ENCODE measurements at regions not wholly inside any gene's neighbourhood (a gene's known extent, or its start where the extent isn't known, plus 50 kb on each side); places are given as distances from the start of the nearest gene placed in this dataset.

DNA sequence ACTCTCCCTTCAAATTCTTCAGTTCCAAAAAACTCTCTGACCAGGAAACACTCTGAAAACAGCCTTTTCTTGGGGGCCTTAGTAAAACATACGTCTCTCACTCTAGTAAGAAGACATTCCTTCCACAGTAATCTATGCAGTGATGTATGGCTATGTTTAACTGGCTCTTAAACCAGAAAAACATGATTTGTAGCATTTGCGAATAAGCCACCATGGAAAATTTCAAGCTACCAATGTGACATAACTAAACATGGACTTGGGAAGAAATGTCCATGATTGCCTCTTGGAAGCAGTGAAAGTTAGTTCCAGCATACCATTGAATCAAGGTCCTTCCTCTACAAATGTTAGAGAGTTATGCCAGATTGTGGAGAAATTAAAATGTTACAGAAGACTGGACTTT, 121.5 kb upstream of the ATF7IP start:
- ATAC-seq (no peak), FAIRE-seq (no peak), DNase-seq (ENCODE audit: low spot score) (no peak)
- Histone ChIP-seq H3K9ac (ENCODE audit: insufficient read depth, low read depth, low read length) (no peak overlapping the region), H3K79me2 (ENCODE audit: insufficient read depth, low read length) (no peaks in the 10 kb centered on the region), H3K27me3 (ENCODE audit: control insufficient read depth in 1 of 2, insufficient read depth in 2 of 2, low read length in 2 of 2) (no peaks in the 10 kb centered on the region), H3K4me2 (ENCODE audit: low read depth, low read length) (no peak overlapping the region), H3K36me3 (replicated peaks in 1 of 2; ENCODE audit: control insufficient read depth in 1 of 2, insufficient read depth in 2 of 2, low read length in 2 of 2) (no peaks in the 10 kb centered on the region), H3K27ac (ENCODE audit: extremely low read length, insufficient read depth, low read length) (no peak overlapping the region), H3K4me1 (ENCODE audit: insufficient read depth, low read length) (peaks cover 18% of the 10 kb centered on the region), H3K4me3 (replicated peaks in 1 of 3; ENCODE audit: insufficient read depth in 1 of 3, low read depth in 2 of 3, low read length in 3 of 3) (no peak overlapping the region), H2AFZ (ENCODE audit: low read length) (no peak overlapping the region), H3K9me3 (ENCODE audit: low read length) (peaks cover 5% of the 10 kb centered on the region; the same call in 1 of the 2 replicates), H4K20me1 (ENCODE audit: insufficient read depth, low read length) (no peaks in the 10 kb centered on the region)
- TF ChIP-seq ZNF772 (CRISPR knock-in tag; IDR thresholded peaks at IDR 0.05) (no peak), STAG1 (CRISPR knock-in tag; IDR thresholded peaks at IDR 0.05) (no peak), ZNF253 (CRISPR knock-in tag; IDR thresholded peaks at IDR 0.05; ENCODE audit: borderline replicate concordance) (no peak), PRDM15 (CRISPR knock-in tag; IDR thresholded peaks at IDR 0.05) (no peak), ZNF382 (CRISPR knock-in tag; IDR thresholded peaks at IDR 0.05; ENCODE audit: borderline replicate concordance) (no peak), SP4 (CRISPR knock-in tag; IDR thresholded peaks at IDR 0.05) (no peak)
- TF ChIP-seq, protein P1, sequence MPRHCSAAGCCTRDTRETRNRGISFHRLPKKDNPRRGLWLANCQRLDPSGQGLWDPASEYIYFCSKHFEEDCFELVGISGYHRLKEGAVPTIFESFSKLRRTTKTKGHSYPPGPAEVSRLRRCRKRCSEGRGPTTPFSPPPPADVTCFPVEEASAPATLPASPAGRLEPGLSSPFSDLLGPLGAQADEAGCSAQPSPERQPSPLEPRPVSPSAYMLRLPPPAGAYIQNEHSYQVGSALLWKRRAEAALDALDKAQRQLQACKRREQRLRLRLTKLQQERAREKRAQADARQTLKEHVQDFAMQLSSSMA (CRISPR knock-in tag; IDR thresholded peaks at IDR 0.05): no peak
- TF ChIP-seq, protein P2, sequence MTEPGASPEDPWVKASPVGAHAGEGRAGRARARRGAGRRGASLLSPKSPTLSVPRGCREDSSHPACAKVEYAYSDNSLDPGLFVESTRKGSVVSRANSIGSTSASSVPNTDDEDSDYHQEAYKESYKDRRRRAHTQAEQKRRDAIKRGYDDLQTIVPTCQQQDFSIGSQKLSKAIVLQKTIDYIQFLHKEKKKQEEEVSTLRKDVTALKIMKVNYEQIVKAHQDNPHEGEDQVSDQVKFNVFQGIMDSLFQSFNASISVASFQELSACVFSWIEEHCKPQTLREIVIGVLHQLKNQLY (CRISPR knock-in tag; IDR thresholded peaks at IDR 0.05): no peak
- no TSS peak for BruUV-seq (replicated peaks)
- ChIA-PET CTCF (ENCODE audit: low intra/inter-chr PET ratio, low total read pairs) (no interaction called here), POLR2A (no interaction called here)
- in situ Hi-C loops (cut with HindIII; ENCODE audit: extremely low pct_ligation_motif_present, low pct_unique_long_range_greater_than_20kb): loop anchor here (25.0 kb wide), 1 partner anchor 468 kb away; no protein-coding TSS in a partner anchor
- 46% methylated on average over 2 of the region's 2 CpGs for WGBS (ENCODE audit: low lambda C conversion rate)
- intact Hi-C loops (cut with micrococcal nuclease; ENCODE audit: unreplicated experiment): no loop called here

Measured in HepG2 (cell line).